NB4 (cell line): ENCODE measurements at regions not wholly inside any gene's neighbourhood (a gene's known extent, or its start where the extent isn't known, plus 50 kb on each side); places are given as distances from the start of the nearest gene placed in this dataset.

Experiments used
- CTCF ChIP-seq: IDR thresholded peaks from one replicate; pipeline ENCODE4 v1.5.1; 2012; ENCODE audit warnings: low read depth, low read length
- MYC ChIP-seq: IDR thresholded peaks from 2 replicates; pipeline ENCODE4 v1.6.1; 2011; ENCODE audit warnings: low read depth, low read length
- POLR2A ChIP-seq: IDR thresholded peaks from 2 replicates; pipeline ENCODE4 v1.6.1; 2011; ENCODE audit warnings: mild to moderate bottlenecking; ENCODE audit not compliant: insufficient read length; ENCODE audit errors: extremely low read depth

- no peak for TF ChIP-seq MYC
- TF ChIP-seq CTCF, result no peak
- TF ChIP-seq POLR2A, result no peak
These were observed 135.4 kb upstream of the MAP1B start for GRCh38 chr5:71971862-71972261.
